ENCODE measurements at regions not wholly inside any gene's neighbourhood (a gene's known extent, or its start where the extent isn't known, plus 50 kb on each side); places are given as distances from the start of the nearest gene placed in this dataset.

- no peak for DNase-seq
These were observed 76.6 kb upstream of the LMO1 start for GRCh38 chr11:8340296-8340695.

- no peak for DNase-seq
These were observed 75.9 kb upstream of the LMO1 start for GRCh38 chr11:8339592-8340022.

- DNase-seq: peak; percentile 6
These were observed 74.5 kb upstream of the LMO1 start for GRCh38 chr11:8338138-8338537.

- DNase-seq: no peak
These were observed 73.6 kb upstream of the LMO1 start for GRCh38 chr11:8337130-8337795.

- DNase-seq: no peak
These were observed 72.9 kb upstream of the LMO1 start for GRCh38 chr11:8336356-8337129.

- no peak for DNase-seq
These were observed 72.0 kb upstream of the LMO1 start for GRCh38 chr11:8335683-8336082.

GRCh38 chr11:8335186-8335585 lies 71.5 kb upstream of the LMO1 start:
- DNase-seq: no peak

GRCh38 chr11:8333811-8334401 lies 70.2 kb upstream of the LMO1 start:
- DNase-seq: no peak

GRCh38 chr11:8333376-8333775 lies 69.7 kb upstream of the LMO1 start:
- DNase-seq: no peak

GRCh38 chr11:8332891-8333290 lies 69.2 kb upstream of the LMO1 start:
- DNase-seq: no peak

- DNase-seq: no peak
These were observed 68.5 kb upstream of the LMO1 start for GRCh38 chr11:8332196-8332595.

GRCh38 chr11:8331767-8332166 lies 68.1 kb upstream of the LMO1 start:
- no peak for DNase-seq

- no peak for DNase-seq
These were observed 67.2 kb upstream of the LMO1 start for GRCh38 chr11:8330896-8331295.

GRCh38 chr11:8330404-8330803 lies 66.7 kb upstream of the LMO1 start:
- no peak for DNase-seq

- no peak for DNase-seq
These were observed 66.2 kb upstream of the LMO1 start for GRCh38 chr11:8329847-8330361.

GRCh38 chr11:8329336-8329735 lies 65.7 kb upstream of the LMO1 start:
- no peak for DNase-seq

GRCh38 chr11:8328848-8329330 lies 65.2 kb upstream of the LMO1 start:
- peak; percentile 24 for DNase-seq

- DNase-seq: no peak
These were observed 64.6 kb upstream of the LMO1 start for GRCh38 chr11:8328231-8328794.

GRCh38 chr11:8327761-8328192 lies 64.1 kb upstream of the LMO1 start:
- no peak for DNase-seq

GRCh38 chr11:8326337-8326736 lies 62.7 kb upstream of the LMO1 start:
- no peak for DNase-seq

- DNase-seq: no peak
These were observed 62.1 kb upstream of the LMO1 start for GRCh38 chr11:8325591-8326304.

GRCh38 chr11:8323161-8323935 lies 59.7 kb upstream of the LMO1 start:
- no peak for DNase-seq

All from CD4-positive, alpha-beta T cell treated with Interleukin-21 for 1 hour (primary cell).